Pancreas (tissue), 10 donors: ENCODE measurements at regions not wholly inside any gene's neighbourhood (a gene's known extent, or its start where the extent isn't known, plus 50 kb on each side); places are given as distances from the start of the nearest gene placed in this dataset.
"Not testable (repeated sequence)": the region's sequence is repeated elsewhere in the genome, so short reads cannot be mapped to it uniquely, and the experiment has no call there.

Experiments
- ATAC-seq, 4 donors: fragments of 200-7000 bp; cut with Tn5 transposase; one replicate each; pipeline versions ENCODE4 v1.8.0 to v1.9.1; 2020; ENCODE audit warnings: mild to moderate bottlenecking in 4 of 4, moderate library complexity in 4 of 4
- DNase-seq, 6 donors: peaks; one replicate each; pipeline ENCODE4 v3.0.0-alpha.2; 2020
- FAIRE-seq: peaks from 2 replicates; lab custom pipeline; 2012; peaks lifted over from hg19 to GRCh38; lab: Jason Lieb, UNC
- H3K27ac ChIP-seq, 4 donors: fragments of 200-600 bp; sonication (generic); 1 replicate in 3 of 4; 2 replicates in 1 of 4; pipeline versions ENCODE4 v1.5.0 to v1.8.0; 2020
- H3K27me3 ChIP-seq, 4 donors: fragments of 200-600 bp; one replicate each; pipeline ENCODE4 v1.8.0; 2021
- H3K36me3 ChIP-seq, 3 donors: fragments of 200-600 bp; sonication (generic) in 1 of 3; one replicate each; pipeline versions ENCODE4 v1.5.0 to v1.8.0; 2020 to 2021
- H3K4me1 ChIP-seq, 3 donors: fragments of 200-600 bp; one replicate each; pipeline ENCODE4 v1.8.0; 2021
- H3K4me3 ChIP-seq, 4 donors: fragments of 200-600 bp; sonication (generic) in 2 of 4; one replicate each; pipeline versions ENCODE4 v1.5.0 to v1.8.0; 2020 to 2021
- H3K9me3 ChIP-seq, 4 donors: fragments of 200-600 bp; one replicate each; pipeline ENCODE4 v1.8.0; 2021
- WGBS, 2 donors: extraction: QIAGEN DNeasy Blood & Tissue Kit; methylation state at CpG; one replicate each; pipeline ENCODE4 v1.1.7; 2013; 5-methylcytosine and 5-hydroxymethylcytosine counted together
- intact Hi-C, 3 donors: fragments of 100-400 bp; cut with DNase I; formaldehyde crosslinking; loops; one replicate each; pipeline versions ENCODE4 v1.11.1 to v1.14.2; 2022
- TF ChIP-seq, protein P1 (sequence below), 4 donors: fragments of 200-600 bp; sonication (generic) in 3 of 4; IDR thresholded peaks; one replicate each; pipeline versions ENCODE4 v1.5.0 to v1.8.0; 2021; ENCODE audit warnings: antibody characterized with exemption in 4 of 4
- donor health status: healthy with polysubstance abuse.
- donor health status: DM: no; HTN: no; CAD: no; lungs with moderate emphysema.
- donor health status: DM: no; HTN: no; CAD: no.
- donor health status: control.
- donor health status: control.
- donor health status: Bipolar disorder and iron deficiency.
- donor health status: DM: yes; HTN: yes; CAD: no.
- donor health status: DM: no; HTN: no; CAD: no.
- donor health status: DM: no; HTN: no; CAD: no.
- donor health status: DM: yes; HTN: yes; CAD: no.

DNA sequence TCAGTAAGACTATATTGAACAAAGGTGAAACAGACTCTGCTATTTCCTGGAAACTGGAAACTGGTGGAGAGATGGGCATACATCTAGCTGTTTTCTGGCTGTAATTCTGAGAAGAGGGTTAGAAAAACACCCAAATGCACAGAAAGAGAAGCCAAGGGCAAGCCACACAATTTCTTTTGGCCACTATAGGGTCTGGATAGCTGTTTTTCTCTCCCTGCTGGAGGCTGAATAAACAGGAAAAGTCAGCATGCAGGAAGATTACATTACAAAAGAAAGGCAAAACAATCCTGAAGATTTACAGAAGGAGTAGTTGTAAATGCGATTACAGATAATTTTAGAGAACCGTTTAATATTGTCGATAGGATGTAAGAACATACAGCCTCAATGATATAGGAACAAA is 186.2 kb upstream of the REG3G start:
- Histone ChIP-seq H3K4me1 (no peaks in the 10 kb centered on the region), H3K27me3 (no peaks in the 10 kb centered on the region), H3K27ac (no peak overlapping the region), H3K36me3 (no peaks in the 10 kb centered on the region), H3K4me3 (no peak overlapping the region), H3K9me3 (no peaks in the 10 kb centered on the region)
- ATAC-seq (no peak), FAIRE-seq (no peak), DNase-seq (no peak)
- TF ChIP-seq, protein P1, sequence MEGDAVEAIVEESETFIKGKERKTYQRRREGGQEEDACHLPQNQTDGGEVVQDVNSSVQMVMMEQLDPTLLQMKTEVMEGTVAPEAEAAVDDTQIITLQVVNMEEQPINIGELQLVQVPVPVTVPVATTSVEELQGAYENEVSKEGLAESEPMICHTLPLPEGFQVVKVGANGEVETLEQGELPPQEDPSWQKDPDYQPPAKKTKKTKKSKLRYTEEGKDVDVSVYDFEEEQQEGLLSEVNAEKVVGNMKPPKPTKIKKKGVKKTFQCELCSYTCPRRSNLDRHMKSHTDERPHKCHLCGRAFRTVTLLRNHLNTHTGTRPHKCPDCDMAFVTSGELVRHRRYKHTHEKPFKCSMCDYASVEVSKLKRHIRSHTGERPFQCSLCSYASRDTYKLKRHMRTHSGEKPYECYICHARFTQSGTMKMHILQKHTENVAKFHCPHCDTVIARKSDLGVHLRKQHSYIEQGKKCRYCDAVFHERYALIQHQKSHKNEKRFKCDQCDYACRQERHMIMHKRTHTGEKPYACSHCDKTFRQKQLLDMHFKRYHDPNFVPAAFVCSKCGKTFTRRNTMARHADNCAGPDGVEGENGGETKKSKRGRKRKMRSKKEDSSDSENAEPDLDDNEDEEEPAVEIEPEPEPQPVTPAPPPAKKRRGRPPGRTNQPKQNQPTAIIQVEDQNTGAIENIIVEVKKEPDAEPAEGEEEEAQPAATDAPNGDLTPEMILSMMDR (IDR thresholded peaks at IDR 0.05), result no peak
- 25 to 28% methylated on average over 3 of the region's 3 CpGs for WGBS, 2 donors
- intact Hi-C loops, result no loop called here

DNA sequence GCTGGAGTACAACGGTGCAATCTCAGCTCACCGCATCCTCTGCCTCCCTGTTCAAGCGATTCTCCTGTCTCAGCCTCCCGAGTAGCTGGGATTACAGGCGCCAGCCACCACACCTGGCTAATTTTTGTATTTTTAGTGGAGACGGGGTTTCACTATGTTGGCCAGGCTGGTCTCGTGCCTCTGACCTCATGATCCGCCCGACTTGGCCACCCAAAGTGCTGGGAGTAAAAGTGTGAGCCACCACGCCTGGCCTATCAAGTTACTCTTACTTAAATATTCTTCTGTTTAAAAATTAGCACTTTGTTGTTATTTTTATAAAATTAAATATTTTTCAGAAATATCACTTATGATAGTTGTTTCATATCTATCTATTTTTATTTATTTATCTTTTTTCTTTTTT is 185.2 kb upstream of the REG3G start:
- H3K27me3 ChIP-seq, intact Hi-C loops, DNase-seq, H3K4me1 ChIP-seq, H3K9me3 ChIP-seq, H3K27ac ChIP-seq, FAIRE-seq, H3K36me3 ChIP-seq, H3K4me3 ChIP-seq, ATAC-seq: not testable (repeated sequence)
- WGBS, 2 donors, result 87 to 94% methylated on average over 10 of the region's 10 CpGs

DNA sequence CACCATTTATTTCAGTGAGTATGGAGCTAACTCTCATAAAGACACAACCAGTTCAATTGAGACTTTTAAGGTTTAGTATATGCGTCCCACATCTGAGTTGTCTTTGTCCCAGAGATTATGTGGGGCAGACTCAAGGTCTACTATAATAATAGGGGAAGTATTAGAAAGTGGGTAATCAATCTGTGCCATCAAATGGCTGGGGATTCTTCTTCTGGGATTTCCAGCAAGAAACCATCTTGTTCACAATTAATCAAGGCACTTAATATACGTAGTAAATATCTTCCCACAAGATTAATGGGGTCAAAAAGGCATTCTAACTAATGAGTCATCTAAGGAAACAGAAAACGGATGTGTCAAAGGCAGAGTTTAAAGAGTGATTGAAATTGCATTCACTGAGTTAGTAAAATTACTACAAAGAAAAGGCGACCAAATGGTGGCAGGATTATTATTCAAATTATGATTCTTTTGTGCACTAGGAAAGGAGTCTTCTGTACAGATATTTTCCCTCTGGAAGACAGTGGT is 179.8 kb upstream of the REG3G start:
- ATAC-seq, result no peak
- H3K27me3 ChIP-seq, result no peaks in the 10 kb centered on the region
- FAIRE-seq, result no peak
- intact Hi-C loops, result no loop called here
- no peak overlapping the region for H3K27ac ChIP-seq
- H3K4me1 ChIP-seq, result no peaks in the 10 kb centered on the region
- WGBS, 2 donors, result 33 to 37% methylated on average over 4 of the region's 4 CpGs
- TF ChIP-seq, protein P1 (IDR thresholded peaks at IDR 0.05), result no peak
- no peaks in the 10 kb centered on the region for H3K9me3 ChIP-seq
- DNase-seq, result no peak
- no peak overlapping the region for H3K4me3 ChIP-seq
- H3K36me3 ChIP-seq, result no peaks in the 10 kb centered on the region

DNA sequence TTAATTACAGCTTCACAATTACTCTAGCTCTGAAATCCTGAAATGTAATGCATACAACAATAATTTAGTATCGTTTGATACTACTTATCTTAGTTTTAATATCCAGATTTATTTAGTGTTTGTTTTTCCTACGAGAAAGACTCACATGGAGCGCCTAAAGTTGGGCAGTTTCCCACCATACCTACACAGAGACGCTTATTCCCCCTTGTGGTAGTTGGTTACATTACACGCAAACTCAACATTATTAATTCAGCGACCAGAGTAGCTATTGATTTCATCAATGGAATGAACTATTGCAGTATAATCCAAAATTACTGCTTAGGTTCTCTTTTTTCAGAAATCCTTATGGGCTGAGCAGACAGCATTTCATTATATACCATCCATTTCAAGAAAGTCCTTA is 164.0 kb upstream of the REG3G start:
- Histone ChIP-seq H3K4me3 (no peak overlapping the region), H3K4me1 (no peaks in the 10 kb centered on the region), H3K27ac (no peak overlapping the region), H3K9me3 (no peaks in the 10 kb centered on the region), H3K36me3 (no peaks in the 10 kb centered on the region), H3K27me3 (no peaks in the 10 kb centered on the region)
- DNase-seq, result peak in 2 of 6 donors; percentile 9 to 12
- WGBS, 2 donors, result 34 to 39% methylated on average over 6 of the region's 6 CpGs
- no peak for FAIRE-seq
- intact Hi-C loops, result no loop called here
- TF ChIP-seq, protein P1 (IDR thresholded peaks at IDR 0.05), result peak; percentile 18 to 34 (median 30)
- ATAC-seq, result peak in 3 of 4 donors; percentile 58 to 82 (median 69)

DNA sequence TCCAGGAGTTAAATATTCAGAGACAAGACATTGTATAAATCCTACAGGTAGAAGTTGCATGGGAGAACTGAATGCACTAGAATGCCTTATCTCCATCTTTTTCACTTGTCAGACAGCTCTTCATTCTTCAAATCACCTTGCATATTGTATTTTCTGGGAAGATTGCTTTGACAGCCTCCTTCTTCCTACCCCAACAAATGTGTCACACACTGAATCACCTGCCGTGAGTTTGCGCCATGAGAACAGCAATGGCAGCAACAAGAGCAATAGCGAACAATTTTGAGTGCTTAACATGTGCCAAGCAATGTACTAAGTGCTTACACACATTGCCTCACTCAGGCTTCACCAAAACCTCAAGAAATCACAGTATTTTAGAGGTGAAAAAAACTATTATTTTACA is 161.3 kb upstream of the REG3G start:
- Histone ChIP-seq H3K4me1 (no peaks in the 10 kb centered on the region), H3K36me3 (no peaks in the 10 kb centered on the region), H3K27ac (no peak overlapping the region), H3K4me3 (no peak overlapping the region), H3K9me3 (no peaks in the 10 kb centered on the region), H3K27me3 (no peaks in the 10 kb centered on the region)
- no peak for ATAC-seq
- no peak for DNase-seq
- intact Hi-C loops, result no loop called here
- no peak for FAIRE-seq
- WGBS, 2 donors, result 79 to 85% methylated on average over 3 of the region's 3 CpGs
- TF ChIP-seq, protein P1 (IDR thresholded peaks at IDR 0.05), result no peak
